GM13977 (cell line): ENCODE measurements at regions not wholly inside any gene's neighbourhood (a gene's known extent, or its start where the extent isn't known, plus 50 kb on each side); places are given as distances from the start of the nearest gene placed in this dataset.
A peak's percentile ranks its signal among the peaks of the same experiment; 100 is the strongest.

Experiments used
- DNase-seq: peaks from one replicate; pipeline ENCODE4 v3.0.0; 2012; ENCODE audit warnings: low spot score
- CTCF ChIP-seq: IDR thresholded peaks from 2 replicates; pipeline ENCODE4 v1.5.1; 2012; ENCODE audit warnings: mild to moderate bottlenecking, control low read depth; ENCODE audit not compliant: insufficient read depth; ENCODE audit errors: extremely low read depth, missing control alignments
- in situ Hi-C: fragments of 300-500 bp; cut with MboI; formaldehyde crosslinking; loops from one replicate; pipeline ENCODE4 v1.12.0; 2022; ENCODE audit warnings: low sequenced_read_pairs, low pct_unique_long_range_greater_than_20kb, mixed read lengths, inconsistent platforms; ENCODE audit not compliant: unreplicated experiment

- in situ Hi-C loops = no loop called here
- no peak for TF ChIP-seq CTCF
- peak; percentile 12 for DNase-seq
Measured at GRCh38 chr11:23723861-23724260, 773.0 kb upstream of the LUZP2 start.

GRCh38 chr11:23725752-23726151 lies 771.1 kb upstream of the LUZP2 start:
- no peak for TF ChIP-seq CTCF
- DNase-seq = no peak
- in situ Hi-C loops = no loop called here

GRCh38 chr11:23727387-23727786 lies 769.5 kb upstream of the LUZP2 start:
- no peak for DNase-seq
- in situ Hi-C loops = no loop called here
- no peak for TF ChIP-seq CTCF

GRCh38 chr11:23727794-23728193 lies 769.1 kb upstream of the LUZP2 start:
- DNase-seq = peak; percentile 36
- no peak for TF ChIP-seq CTCF
- in situ Hi-C loops = no loop called here

GRCh38 chr11:23729088-23729487 lies 767.8 kb upstream of the LUZP2 start:
- in situ Hi-C loops = no loop called here
- DNase-seq = no peak
- TF ChIP-seq CTCF = no peak

- in situ Hi-C loops = no loop called here
- no peak for TF ChIP-seq CTCF
- no peak for DNase-seq
Measured at GRCh38 chr11:23730307-23730998, 766.4 kb upstream of the LUZP2 start.
